Trophoblast cell (in vitro differentiated cells and primary cell): ENCODE measurements at regions not wholly inside any gene's neighbourhood (a gene's known extent, or its start where the extent isn't known, plus 50 kb on each side); places are given as distances from the start of the nearest gene placed in this dataset.

ENCODE experiments used
- DNase-seq, 2 donors: peaks; one replicate each; pipeline ENCODE4 v3.0.0-alpha.2; 2016
- H2AFZ ChIP-seq: 2 replicates; pipeline ENCODE4 v1.6.1; 2013; ENCODE audit warnings: low read length, moderate library complexity, mild to moderate bottlenecking; ENCODE audit not compliant: insufficient read depth, poor library complexity
- H2AK5ac ChIP-seq: 2 replicates; pipeline ENCODE4 v1.6.1; 2013; ENCODE audit warnings: mild to moderate bottlenecking, low read length
- H2BK120ac ChIP-seq: 2 replicates; pipeline ENCODE4 v1.6.1; 2013; ENCODE audit warnings: low read length, mild to moderate bottlenecking, moderate library complexity; ENCODE audit not compliant: insufficient read depth, poor library complexity
- H2BK12ac ChIP-seq: 2 replicates; pipeline ENCODE4 v1.6.1; 2013; ENCODE audit warnings: mild to moderate bottlenecking, low read length, moderate library complexity
- H2BK5ac ChIP-seq: 2 replicates; pipeline ENCODE4 v1.6.1; 2013; ENCODE audit warnings: low read length, low read depth, moderate library complexity, mild to moderate bottlenecking; ENCODE audit not compliant: poor library complexity
- H3K14ac ChIP-seq: 2 replicates; pipeline ENCODE4 v1.6.1; 2013; ENCODE audit warnings: mild to moderate bottlenecking, low read length
- H3K18ac ChIP-seq: 2 replicates; pipeline ENCODE4 v1.6.1; 2013; ENCODE audit warnings: mild to moderate bottlenecking, low read length
- H3K23ac ChIP-seq: 2 replicates; pipeline ENCODE4 v1.6.1; 2013; ENCODE audit warnings: low read length
- H3K27ac ChIP-seq: 2 replicates; pipeline ENCODE4 v1.5.1; 2013; ENCODE audit warnings: low read depth, mild to moderate bottlenecking, inconsistent platforms, low read length, moderate library complexity
- H3K27me3 ChIP-seq: 2 replicates; pipeline ENCODE4 v1.6.1; 2013; ENCODE audit warnings: inconsistent platforms, mild to moderate bottlenecking, low read length, moderate library complexity; ENCODE audit not compliant: insufficient read depth
- H3K36me3 ChIP-seq, 2 experiments: 1 replicate in 1 of 2; 2 replicates in 1 of 2; pipeline ENCODE4 v1.6.1; 2013; ENCODE audit warnings: low read length in 2 of 2, mild to moderate bottlenecking in 2 of 2, moderate library complexity in 1 of 2; ENCODE audit not compliant: insufficient read depth in 2 of 2, control insufficient read depth in 1 of 2
- H3K4ac ChIP-seq: 2 replicates; pipeline ENCODE4 v1.6.1; 2013; ENCODE audit warnings: low read depth, mild to moderate bottlenecking, low read length, moderate library complexity
- H3K4me1 ChIP-seq, 2 experiments: 1 replicate in 1 of 2; 2 replicates in 1 of 2; pipeline ENCODE4 v1.6.1; 2013; ENCODE audit warnings: low read length in 2 of 2, mild to moderate bottlenecking in 2 of 2, moderate library complexity in 1 of 2; ENCODE audit not compliant: insufficient read depth in 2 of 2, control insufficient read depth in 1 of 2
- H3K4me2 ChIP-seq: 2 replicates; pipeline ENCODE4 v1.6.1; 2013; ENCODE audit warnings: inconsistent platforms, mild to moderate bottlenecking, low read length, moderate library complexity
- H3K4me3 ChIP-seq: 2 replicates; pipeline ENCODE4 v1.5.1; 2013; ENCODE audit warnings: mild to moderate bottlenecking, low read depth, low read length, inconsistent platforms
- H3K79me1 ChIP-seq: one replicate; pipeline ENCODE4 v1.6.1; 2013; ENCODE audit warnings: low read length
- H3K79me2 ChIP-seq: 2 replicates; pipeline ENCODE4 v1.6.1; 2013; ENCODE audit warnings: low read length, mild to moderate bottlenecking; ENCODE audit not compliant: control insufficient read depth, insufficient read depth, poor library complexity
- H3K9ac ChIP-seq: 2 replicates; pipeline ENCODE4 v1.6.1; 2013; ENCODE audit warnings: mild to moderate bottlenecking, low read length
- H3K9me3 ChIP-seq: 2 replicates; pipeline ENCODE4 v1.6.1; 2013; ENCODE audit warnings: low read depth, mild to moderate bottlenecking, control low read depth, inconsistent platforms, low read length; ENCODE audit not compliant: insufficient read depth
- H4K12ac ChIP-seq: 2 replicates; pipeline ENCODE4 v1.6.1; 2013; ENCODE audit warnings: low read depth, mild to moderate bottlenecking, low read length, moderate library complexity
- H4K8ac ChIP-seq: 2 replicates; pipeline ENCODE4 v1.6.1; 2013; ENCODE audit warnings: low read depth, mild to moderate bottlenecking, low read length, moderate library complexity
- H4K91ac ChIP-seq: one replicate; pipeline ENCODE4 v1.6.1; 2013; ENCODE audit warnings: low read depth, mild to moderate bottlenecking, low read length, moderate library complexity
- WGBS: extraction: QIAGEN DNeasy Blood & Tissue Kit; methylation state at CpG from one replicate; pipeline ENCODE4 v1.1.7; 2013; ENCODE audit warnings: missing lambda C conversion rate; ENCODE audit not compliant: insufficient read length, insufficient coverage; ENCODE audit errors: extremely low coverage; 5-methylcytosine and 5-hydroxymethylcytosine counted together

DNA sequence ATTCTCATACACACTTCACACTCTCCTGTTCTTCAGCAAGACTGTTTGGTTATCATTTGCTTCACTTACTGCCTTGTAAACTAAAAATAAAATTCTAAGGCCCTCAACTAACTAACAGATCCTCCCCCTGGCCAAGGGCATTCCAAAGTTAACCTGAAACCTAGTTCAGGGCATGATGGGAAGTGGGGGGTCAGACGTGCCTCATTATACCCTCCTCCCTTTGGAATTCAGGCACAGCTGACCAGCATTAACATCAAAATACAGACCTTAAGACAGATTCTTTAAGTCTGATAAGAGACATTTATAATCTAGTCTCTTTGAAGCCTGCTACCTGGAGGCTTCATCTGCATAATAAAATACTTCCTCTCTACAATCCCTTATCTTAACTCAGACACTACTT is 221.0 kb downstream of the NOL4 start:
- no peak overlapping the region for H3K4ac ChIP-seq
- H3K14ac ChIP-seq: no peak overlapping the region
- H3K27me3 ChIP-seq: no peaks in the 10 kb centered on the region
- no peaks in the 10 kb centered on the region for H3K36me3 ChIP-seq
- no peak overlapping the region for H3K9ac ChIP-seq
- no peak overlapping the region for H3K18ac ChIP-seq
- WGBS: no CpG with 5 or more reads among the region's 1 CpG
- no peaks in the 10 kb centered on the region for H3K9me3 ChIP-seq
- no peak overlapping the region for H3K23ac ChIP-seq
- no peak overlapping the region for H2BK12ac ChIP-seq
- H4K12ac ChIP-seq: no peak overlapping the region
- DNase-seq: no peak
- H2BK5ac ChIP-seq: no peak overlapping the region
- H4K91ac ChIP-seq: no peak overlapping the region
- H4K8ac ChIP-seq: no peak overlapping the region
- no peak overlapping the region for H2BK120ac ChIP-seq
- H3K27ac ChIP-seq: no peak overlapping the region
- no peak overlapping the region for H3K4me2 ChIP-seq
- no peaks in the 10 kb centered on the region for H3K79me1 ChIP-seq
- H3K79me2 ChIP-seq: no peaks in the 10 kb centered on the region
- no peak overlapping the region for H2AFZ ChIP-seq
- no peak overlapping the region for H2AK5ac ChIP-seq
- H3K4me3 ChIP-seq: no peak overlapping the region
- H3K4me1 ChIP-seq: no peaks in the 10 kb centered on the region

DNA sequence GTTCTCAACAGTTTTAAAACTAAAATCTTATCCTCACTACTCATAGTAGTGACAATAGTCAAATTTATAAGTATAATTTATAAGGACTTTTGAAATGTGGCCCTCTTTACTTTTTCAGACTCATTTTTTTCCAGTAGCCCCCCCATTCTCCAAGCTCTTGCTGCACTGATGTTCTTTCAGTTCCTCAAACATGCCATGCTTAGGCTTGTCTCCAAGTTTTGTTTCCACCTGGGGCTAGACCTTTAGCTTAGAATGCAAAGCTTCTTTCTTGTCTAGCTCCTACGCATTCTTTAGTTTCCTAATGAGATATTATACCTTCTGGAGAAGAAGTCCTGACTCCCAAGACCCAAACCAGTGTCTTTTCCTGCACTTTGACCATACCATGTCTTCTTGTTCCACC is 222.6 kb downstream of the NOL4 start:
- no peak overlapping the region for H3K9ac ChIP-seq
- H2BK12ac ChIP-seq: no peak overlapping the region
- no peak overlapping the region for H2AFZ ChIP-seq
- H2BK5ac ChIP-seq: no peak overlapping the region
- no peaks in the 10 kb centered on the region for H3K4me1 ChIP-seq
- no peaks in the 10 kb centered on the region for H3K79me1 ChIP-seq
- no peak overlapping the region for H3K14ac ChIP-seq
- no peaks in the 10 kb centered on the region for H3K79me2 ChIP-seq
- no peak overlapping the region for H3K27ac ChIP-seq
- DNase-seq: no peak
- no peak overlapping the region for H4K12ac ChIP-seq
- H2BK120ac ChIP-seq: no peak overlapping the region
- no peak overlapping the region for H3K23ac ChIP-seq
- H3K9me3 ChIP-seq: no peaks in the 10 kb centered on the region
- no peak overlapping the region for H3K18ac ChIP-seq
- no CpG with 5 or more reads among the region's 1 CpG for WGBS
- no peak overlapping the region for H3K4ac ChIP-seq
- H4K91ac ChIP-seq: no peak overlapping the region
- H4K8ac ChIP-seq: no peak overlapping the region
- H3K4me3 ChIP-seq: no peak overlapping the region
- no peak overlapping the region for H2AK5ac ChIP-seq
- no peaks in the 10 kb centered on the region for H3K27me3 ChIP-seq
- H3K4me2 ChIP-seq: no peak overlapping the region
- no peaks in the 10 kb centered on the region for H3K36me3 ChIP-seq

DNA sequence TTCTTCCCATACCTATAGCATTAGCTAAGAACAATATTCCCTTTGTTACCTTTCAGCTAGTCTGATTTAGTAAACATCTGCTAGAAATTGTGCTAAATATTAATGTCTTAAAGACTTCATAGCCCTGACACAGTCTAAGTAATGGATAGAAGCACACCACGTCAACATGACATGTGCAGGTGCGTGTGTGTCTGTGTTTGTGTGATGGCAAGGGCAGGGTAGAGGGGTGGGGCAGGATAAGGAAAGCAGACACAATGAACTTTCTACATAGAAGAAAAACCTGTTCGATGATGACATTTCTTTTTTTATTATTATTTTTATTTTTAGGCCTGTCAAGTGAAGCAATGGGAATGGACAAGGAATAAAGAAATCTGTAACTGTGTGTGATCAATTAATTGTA is 223.3 kb downstream of the NOL4 start:
- H4K12ac ChIP-seq: no peak overlapping the region
- H3K14ac ChIP-seq: no peak overlapping the region
- no peak overlapping the region for H3K4ac ChIP-seq
- H3K36me3 ChIP-seq: no peaks in the 10 kb centered on the region
- no peaks in the 10 kb centered on the region for H3K4me1 ChIP-seq
- H3K27me3 ChIP-seq: no peaks in the 10 kb centered on the region
- no peak overlapping the region for H3K27ac ChIP-seq
- no peak overlapping the region for H4K8ac ChIP-seq
- no peaks in the 10 kb centered on the region for H3K9me3 ChIP-seq
- H2AK5ac ChIP-seq: no peak overlapping the region
- DNase-seq: no peak
- no peak overlapping the region for H3K23ac ChIP-seq
- H3K4me3 ChIP-seq: no peak overlapping the region
- no peak overlapping the region for H2BK5ac ChIP-seq
- no CpG with 5 or more reads among the region's 3 CpGs for WGBS
- no peaks in the 10 kb centered on the region for H3K79me2 ChIP-seq
- H2BK12ac ChIP-seq: no peak overlapping the region
- no peak overlapping the region for H2BK120ac ChIP-seq
- no peak overlapping the region for H3K9ac ChIP-seq
- H3K4me2 ChIP-seq: no peak overlapping the region
- no peak overlapping the region for H3K18ac ChIP-seq
- no peak overlapping the region for H4K91ac ChIP-seq
- no peaks in the 10 kb centered on the region for H3K79me1 ChIP-seq
- no peak overlapping the region for H2AFZ ChIP-seq

DNA sequence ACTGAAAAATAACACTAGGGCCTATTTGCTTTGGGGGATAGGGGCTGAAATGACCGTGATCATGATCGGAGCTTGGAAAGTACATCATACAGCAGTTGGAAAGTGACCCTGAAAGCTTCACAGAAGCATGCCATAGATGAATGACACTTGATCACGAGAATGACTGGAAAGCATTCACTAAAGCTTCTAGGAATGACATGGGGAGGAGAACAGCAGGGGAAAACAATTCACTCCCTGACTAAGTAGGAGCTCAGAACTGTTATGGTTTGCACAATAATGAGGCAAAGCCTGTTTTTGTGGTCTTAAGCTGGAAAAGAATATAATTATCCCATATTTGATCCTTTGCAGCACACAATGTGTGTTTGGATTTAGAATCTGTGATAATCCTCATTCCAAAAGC is 237.5 kb downstream of the NOL4 start:
- H3K36me3 ChIP-seq: no peaks in the 10 kb centered on the region
- no CpG with 5 or more reads among the region's 3 CpGs for WGBS
- no peak overlapping the region for H4K91ac ChIP-seq
- DNase-seq: no peak
- no peaks in the 10 kb centered on the region for H3K79me2 ChIP-seq
- no peak overlapping the region for H2BK12ac ChIP-seq
- H2BK5ac ChIP-seq: no peak overlapping the region
- no peak overlapping the region for H3K14ac ChIP-seq
- H3K27ac ChIP-seq: no peak overlapping the region
- H3K9ac ChIP-seq: no peak overlapping the region
- H3K9me3 ChIP-seq: no peaks in the 10 kb centered on the region
- H3K4me2 ChIP-seq: no peak overlapping the region
- H3K4me3 ChIP-seq: no peak overlapping the region
- H3K18ac ChIP-seq: no peak overlapping the region
- no peak overlapping the region for H3K23ac ChIP-seq
- H3K79me1 ChIP-seq: no peaks in the 10 kb centered on the region
- H4K8ac ChIP-seq: no peak overlapping the region
- no peak overlapping the region for H3K4ac ChIP-seq
- no peaks in the 10 kb centered on the region for H3K4me1 ChIP-seq
- H2AFZ ChIP-seq: no peak overlapping the region
- H4K12ac ChIP-seq: no peak overlapping the region
- no peak overlapping the region for H2BK120ac ChIP-seq
- no peak overlapping the region for H2AK5ac ChIP-seq
- H3K27me3 ChIP-seq: no peaks in the 10 kb centered on the region
